ENCODE measurements at regions not wholly inside any gene's neighbourhood (a gene's known extent, or its start where the extent isn't known, plus 50 kb on each side); places are given as distances from the start of the nearest gene placed in this dataset.

DNA sequence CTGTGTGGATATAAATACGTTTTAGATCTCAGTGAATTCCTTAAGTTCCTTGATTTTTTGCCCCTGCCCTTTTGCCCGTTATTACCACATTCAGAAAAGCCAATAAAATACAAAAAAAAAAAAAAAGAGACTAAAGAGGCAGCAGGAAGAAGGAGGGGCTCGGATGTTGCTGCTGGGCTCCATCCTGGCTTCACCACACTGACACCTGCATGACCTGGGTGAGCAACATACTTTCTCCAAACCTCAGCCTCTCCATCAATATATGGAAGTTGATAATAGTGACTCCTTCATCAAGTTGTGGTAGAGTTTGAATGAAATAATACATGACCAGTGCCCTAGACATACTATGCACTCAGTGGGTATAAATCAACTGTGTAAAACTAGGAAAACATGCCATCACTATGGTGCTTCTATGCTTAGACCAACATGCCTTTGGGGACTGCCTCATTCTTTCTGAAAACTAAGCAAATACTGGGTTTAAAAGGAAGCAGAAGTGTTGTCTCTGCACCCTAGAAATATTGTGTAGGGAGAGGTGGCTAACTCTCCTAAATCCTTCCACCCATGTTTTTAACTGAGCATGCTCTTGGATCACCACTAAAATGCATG lies 243.0 kb downstream of the PIK3R1 start:
- peaks cover 0 to 2% (median 2%) of the 10 kb centered on the region in 3 donors for H3K27me3 Mint-ChIP-seq (ENCODE audit: low read depth in 3 of 3)
- Histone ChIP-seq H3K27ac (ENCODE audit: low read depth in 1 of 2, low read length in 2 of 2) (no peak overlapping the region), H3K4me3 (replicated peaks in 1 of 3; ENCODE audit: low read depth in 2 of 3, low read length in 3 of 3) (no peak overlapping the region), H3K9ac (ENCODE audit: insufficient read depth, low read length, poor library complexity, severe bottlenecking) (no peak overlapping the region), H3K27me3 (ENCODE audit: control insufficient read depth in 2 of 2, insufficient read depth in 2 of 2, low read length in 2 of 2) (no peaks in the 10 kb centered on the region), H3K4me2 (replicated peaks; ENCODE audit: extremely low read depth, low read length, poor library complexity, severe bottlenecking) (no peak overlapping the region), H3K9me3 (replicated peaks in 1 of 2; ENCODE audit: control insufficient read depth in 1 of 2, insufficient read depth in 1 of 2, low read length in 2 of 2) (no peaks in the 10 kb centered on the region), H2AFZ (ENCODE audit: insufficient read depth, low read depth, low read length, poor library complexity, severe bottlenecking) (no peak overlapping the region), H3K36me3 (replicated peaks in 1 of 2; ENCODE audit: control insufficient read depth in 1 of 2, insufficient read depth in 2 of 2, low read length in 2 of 2) (no peaks in the 10 kb centered on the region), H3K4me1 (ENCODE audit: control insufficient read depth in 1 of 2, insufficient read depth in 2 of 2, low read length in 2 of 2) (no peaks in the 10 kb centered on the region), H4K20me1 (ENCODE audit: insufficient read depth, low read length) (no peaks in the 10 kb centered on the region), H3K79me2 (ENCODE audit: insufficient read depth, low read length) (no peaks in the 10 kb centered on the region)
- WGBS (ENCODE audit: insufficient coverage) = no CpG with 5 or more reads among the region's 3 CpGs
- H3K9me3 Mint-ChIP-seq = peaks cover 0 to 6% (median 3%) of the 10 kb centered on the region in 7 donors
- no peaks in the 10 kb centered on the region for H3K36me3 Mint-ChIP-seq
- intact Hi-C loops (cut with micrococcal nuclease) = no loop called here
- no peaks in the 10 kb centered on the region for H3K4me1 Mint-ChIP-seq
- no peak for TF ChIP-seq CTCF (IDR thresholded peaks at IDR 0.05)
- no peak for DNase-seq
- H3K27ac Mint-ChIP-seq = no peak overlapping the region
- no peak overlapping the region for H3K4me3 Mint-ChIP-seq

- Histone ChIP-seq H3K36me3 (replicated peaks in 1 of 2; ENCODE audit: control insufficient read depth in 1 of 2, insufficient read depth in 2 of 2, low read length in 2 of 2) (no peaks in the 10 kb centered on the region), H2AFZ (ENCODE audit: insufficient read depth, low read depth, low read length, poor library complexity, severe bottlenecking) (no peak overlapping the region), H3K9ac (ENCODE audit: insufficient read depth, low read length, poor library complexity, severe bottlenecking) (no peak overlapping the region), H3K4me3 (replicated peaks in 1 of 3; ENCODE audit: low read depth in 2 of 3, low read length in 3 of 3) (no peak overlapping the region), H3K4me2 (replicated peaks; ENCODE audit: extremely low read depth, low read length, poor library complexity, severe bottlenecking) (no peak overlapping the region), H3K79me2 (ENCODE audit: insufficient read depth, low read length) (no peaks in the 10 kb centered on the region), H3K27ac (ENCODE audit: low read depth in 1 of 2, low read length in 2 of 2) (no peak overlapping the region), H3K9me3 (replicated peaks in 1 of 2; ENCODE audit: control insufficient read depth in 1 of 2, insufficient read depth in 1 of 2, low read length in 2 of 2) (no peaks in the 10 kb centered on the region), H3K4me1 (ENCODE audit: control insufficient read depth in 1 of 2, insufficient read depth in 2 of 2, low read length in 2 of 2) (peaks cover 0 to under 1% of the 10 kb centered on the region in 2 donors), H4K20me1 (ENCODE audit: insufficient read depth, low read length) (no peaks in the 10 kb centered on the region), H3K27me3 (ENCODE audit: control insufficient read depth in 2 of 2, insufficient read depth in 2 of 2, low read length in 2 of 2) (no peaks in the 10 kb centered on the region)
- H3K36me3 Mint-ChIP-seq = no peaks in the 10 kb centered on the region
- WGBS (ENCODE audit: insufficient coverage) = 100% methylated on average over 1 of the region's 3 CpGs
- peaks cover 0 to 2% (median 2%) of the 10 kb centered on the region in 3 donors for H3K27me3 Mint-ChIP-seq (ENCODE audit: low read depth in 3 of 3)
- H3K27ac Mint-ChIP-seq = no peak overlapping the region
- H3K9me3 Mint-ChIP-seq = peaks cover 0 to 2% (median 1%) of the 10 kb centered on the region in 7 donors
- DNase-seq = no peak
- TF ChIP-seq CTCF (IDR thresholded peaks at IDR 0.05) = no peak
- intact Hi-C loops (cut with micrococcal nuclease) = no loop called here
- H3K4me1 Mint-ChIP-seq = no peaks in the 10 kb centered on the region
- no peak overlapping the region for H3K4me3 Mint-ChIP-seq
These were observed 243.7 kb downstream of the PIK3R1 start for GRCh38 chr5:68459093-68459809.

All from CD14-positive monocyte (primary cell).